Femur (tissue), 1 donor: ENCODE measurements at regions not wholly inside any gene's neighbourhood (a gene's known extent, or its start where the extent isn't known, plus 50 kb on each side); places are given as distances from the start of the nearest gene placed in this dataset.
A peak's percentile ranks its signal among the peaks of the same experiment; 100 is the strongest.

Source experiments
- DNase-seq: peaks from one replicate; pipeline ENCODE4 v3.0.0-alpha.2; 2017

- no peak for DNase-seq
These were observed 94.6 kb downstream of the ZPLD1 start for GRCh38 chr3:102529452-102529851.

GRCh38 chr3:102530415-102531181, 95.8 kb downstream of the ZPLD1 start:
- no peak for DNase-seq

- no peak for DNase-seq
These were observed 96.9 kb downstream of the ZPLD1 start for GRCh38 chr3:102531686-102532085.

- DNase-seq = no peak
These were observed 98.1 kb downstream of the ZPLD1 start for GRCh38 chr3:102532901-102533300.

- DNase-seq = no peak
These were observed 99.0 kb downstream of the ZPLD1 start for GRCh38 chr3:102533784-102534183.

GRCh38 chr3:102536456-102536855, 101.6 kb downstream of the ZPLD1 start:
- peak; percentile 19 for DNase-seq

- no peak for DNase-seq
These were observed 102.3 kb downstream of the ZPLD1 start for GRCh38 chr3:102537123-102537522.

- no peak for DNase-seq
These were observed 109.9 kb downstream of the ZPLD1 start for GRCh38 chr3:102544741-102545140.

GRCh38 chr3:102545276-102545675, 110.5 kb downstream of the ZPLD1 start:
- no peak for DNase-seq

- no peak for DNase-seq
These were observed 119.1 kb downstream of the ZPLD1 start for GRCh38 chr3:102553876-102554275.

- no peak for DNase-seq
These were observed 135.7 kb downstream of the ZPLD1 start for GRCh38 chr3:102570511-102570910.

GRCh38 chr3:102571006-102571405, 136.2 kb downstream of the ZPLD1 start:
- DNase-seq = no peak

- DNase-seq = no peak
These were observed 137.0 kb downstream of the ZPLD1 start for GRCh38 chr3:102571720-102572384.

- DNase-seq = no peak
These were observed 138.7 kb downstream of the ZPLD1 start for GRCh38 chr3:102573483-102574028.

GRCh38 chr3:102574355-102574754, 139.5 kb downstream of the ZPLD1 start:
- DNase-seq = no peak

GRCh38 chr3:102576651-102577050, 141.8 kb downstream of the ZPLD1 start:
- DNase-seq = no peak

GRCh38 chr3:102577082-102577789, 142.4 kb downstream of the ZPLD1 start:
- no peak for DNase-seq

- no peak for DNase-seq
These were observed 145.9 kb downstream of the ZPLD1 start for GRCh38 chr3:102580760-102581159.

GRCh38 chr3:102586485-102586884, 151.7 kb downstream of the ZPLD1 start:
- DNase-seq = no peak

GRCh38 chr3:102593812-102594602, 159.2 kb downstream of the ZPLD1 start:
- no peak for DNase-seq

- DNase-seq = no peak
These were observed 160.2 kb downstream of the ZPLD1 start for GRCh38 chr3:102595057-102595456.

- DNase-seq = peak; percentile 15
These were observed 165.2 kb downstream of the ZPLD1 start for GRCh38 chr3:102599819-102600576.
